A172 (cell line): ENCODE measurements at regions not wholly inside any gene's neighbourhood (a gene's known extent, or its start where the extent isn't known, plus 50 kb on each side); places are given as distances from the start of the nearest gene placed in this dataset.

Experiments
- DNase-seq: peaks from one replicate; pipeline ENCODE4 v3.0.0-alpha.2; 2015; ENCODE audit warnings: low spot score

GRCh38 chr12:127192391-127192790 is 1074.6 kb upstream of the TMEM132C start:
- no peak for DNase-seq

DNA sequence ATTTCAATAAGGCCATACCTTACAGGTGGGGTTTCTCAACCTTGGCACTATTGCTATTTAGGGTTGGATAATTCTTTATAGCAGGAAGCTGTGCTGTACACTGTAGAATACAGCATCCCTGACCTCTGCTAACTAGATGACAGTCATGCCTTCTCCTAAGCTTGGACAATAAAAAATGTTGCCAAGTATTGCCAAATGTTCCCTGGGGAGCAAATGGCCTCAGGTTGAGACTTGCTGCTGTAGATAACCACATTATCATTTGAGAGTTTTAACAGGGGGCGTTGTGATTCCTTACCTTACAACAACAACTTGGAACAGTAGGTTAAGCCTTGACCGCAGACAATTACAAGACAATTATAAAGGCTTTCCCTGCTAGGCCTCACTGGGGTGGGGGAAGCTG is 1073.6 kb upstream of the TMEM132C start:
- DNase-seq, result no peak

GRCh38 chr12:127194176-127194575 is 1072.8 kb upstream of the TMEM132C start:
- DNase-seq, result no peak

DNA sequence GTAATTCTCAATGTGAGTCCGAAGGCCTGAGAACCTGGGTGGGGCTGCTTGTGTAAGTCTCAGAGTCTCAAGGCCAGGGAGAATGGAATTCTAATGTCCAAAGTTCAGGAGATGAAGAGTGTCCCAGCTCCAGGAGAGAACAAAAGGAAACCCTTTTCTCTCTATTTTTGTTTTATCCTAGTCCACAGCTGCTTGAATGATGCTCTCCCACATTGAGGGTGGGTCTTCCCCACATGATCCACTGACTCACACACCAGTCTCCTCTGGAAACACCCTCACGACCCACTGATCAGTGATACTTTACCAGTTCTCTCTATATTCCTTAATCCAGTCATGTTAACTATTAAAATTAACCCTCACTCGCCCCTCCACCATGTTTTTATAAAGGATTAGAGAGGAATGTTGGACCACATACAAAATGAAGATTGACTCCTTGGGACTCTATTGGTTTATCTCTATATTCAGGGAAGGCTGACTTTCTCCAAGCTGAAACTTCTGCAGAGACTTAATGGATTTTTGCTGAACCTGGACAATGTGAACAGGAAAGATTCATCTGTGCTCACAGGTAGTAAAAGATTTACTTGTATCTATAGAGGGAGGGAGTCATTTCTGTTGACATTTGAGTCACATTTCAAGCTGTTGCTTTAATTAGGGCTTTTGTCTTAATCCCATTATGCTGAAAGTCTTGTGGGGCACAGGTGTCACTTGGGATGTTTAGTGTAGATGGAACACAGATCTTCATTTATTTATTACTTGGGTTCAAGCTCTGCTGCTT is 1061.0 kb upstream of the TMEM132C start:
- DNase-seq, result no peak

DNA sequence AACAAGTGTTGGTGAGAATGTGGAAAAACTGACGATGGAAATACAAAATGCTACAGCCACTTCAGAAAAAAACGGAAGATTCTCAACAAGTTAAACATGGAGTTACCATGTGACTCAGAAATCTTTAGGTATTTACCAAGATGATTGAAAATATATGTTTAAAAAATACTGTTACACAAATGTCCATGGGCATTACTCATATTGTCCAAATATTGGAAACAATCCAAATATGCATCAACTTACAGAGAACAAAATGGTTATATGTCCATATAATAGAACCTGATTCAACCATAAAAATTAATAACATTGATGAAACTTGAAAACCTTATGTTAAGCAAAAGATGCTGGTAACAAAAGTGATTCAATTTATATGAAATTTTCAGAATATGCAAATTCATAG is 1057.7 kb upstream of the TMEM132C start:
- no peak for DNase-seq

DNA sequence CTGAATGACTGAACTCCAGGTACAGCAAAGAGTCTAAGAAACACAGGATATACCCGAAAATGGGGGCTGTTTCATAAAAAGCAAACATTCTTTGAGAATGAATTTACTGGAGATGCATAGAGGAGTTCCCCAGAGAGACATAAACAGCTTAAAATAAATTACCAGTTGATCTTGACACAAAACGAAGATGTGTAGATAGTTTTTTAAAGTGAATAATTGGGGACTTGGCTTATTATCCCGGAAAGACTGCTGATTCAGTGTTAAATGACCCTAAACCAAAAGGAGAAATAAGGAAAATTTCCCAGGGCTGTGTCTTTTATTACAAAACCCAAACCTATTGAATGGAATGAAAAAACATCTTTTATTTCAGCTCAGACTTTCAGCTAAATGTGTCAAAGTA is 1052.8 kb upstream of the TMEM132C start:
- no peak for DNase-seq

DNA sequence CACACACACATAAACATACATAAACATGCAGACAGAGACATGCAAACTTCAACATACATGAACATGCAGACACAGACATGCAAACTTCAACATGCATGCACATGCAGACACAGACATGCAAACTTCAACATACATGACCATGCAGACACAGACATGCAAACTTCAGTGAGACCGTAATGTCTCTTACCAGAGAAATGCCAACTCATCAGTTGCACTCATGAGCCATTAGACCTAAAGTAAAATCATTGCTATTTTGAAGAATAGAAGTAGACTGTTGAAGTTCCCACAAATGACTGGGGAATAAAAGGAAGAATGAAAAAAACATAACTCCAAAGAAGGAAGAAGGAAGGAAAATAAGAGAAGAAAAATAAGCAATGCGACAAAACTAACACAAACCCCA is 1044.0 kb upstream of the TMEM132C start:
- DNase-seq, result no peak

DNA sequence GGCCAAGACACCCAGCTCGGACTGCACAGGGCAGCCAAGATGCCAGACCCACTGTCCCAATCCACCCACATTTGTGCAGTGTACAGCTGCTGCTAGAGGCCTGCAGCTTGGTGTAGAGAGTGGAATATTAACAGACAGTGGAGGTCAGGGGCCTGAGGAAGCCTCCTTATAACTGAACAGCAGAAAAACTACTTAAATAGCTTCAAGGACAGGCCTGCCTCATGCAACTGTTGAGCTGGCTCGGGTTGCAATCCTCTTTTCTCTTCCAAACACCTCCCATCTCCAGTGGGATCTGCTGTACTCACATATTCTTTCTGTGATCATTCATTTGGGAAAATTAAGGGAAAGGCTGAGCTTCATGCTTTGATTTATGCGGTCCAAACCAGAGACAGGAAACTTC is 1043.2 kb upstream of the TMEM132C start:
- DNase-seq, result no peak

GRCh38 chr12:127230843-127231260 is 1036.1 kb upstream of the TMEM132C start:
- DNase-seq, result peak; percentile 96

DNA sequence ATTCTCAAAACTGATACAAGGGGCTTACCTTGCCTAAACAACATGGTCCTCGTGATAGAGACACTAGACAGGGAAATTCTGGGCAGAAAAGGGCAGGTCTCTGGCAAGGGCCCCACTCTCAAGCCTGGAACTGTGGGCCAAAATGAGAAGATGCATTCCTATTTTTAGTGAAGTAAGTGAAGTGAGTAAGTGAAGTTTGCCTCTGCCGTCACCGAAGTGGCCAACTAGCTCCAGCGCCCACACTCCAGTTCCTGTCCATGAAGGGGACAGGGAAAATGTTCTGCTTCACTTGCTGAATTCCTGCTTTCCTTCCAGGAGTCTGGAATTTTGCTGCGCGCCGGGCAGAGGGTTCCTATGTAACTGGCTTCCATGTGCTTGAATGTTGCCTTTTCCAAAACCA is 1035.6 kb upstream of the TMEM132C start:
- peak; percentile 5 for DNase-seq

GRCh38 chr12:127233016-127233415 is 1034.0 kb upstream of the TMEM132C start:
- DNase-seq, result no peak

DNA sequence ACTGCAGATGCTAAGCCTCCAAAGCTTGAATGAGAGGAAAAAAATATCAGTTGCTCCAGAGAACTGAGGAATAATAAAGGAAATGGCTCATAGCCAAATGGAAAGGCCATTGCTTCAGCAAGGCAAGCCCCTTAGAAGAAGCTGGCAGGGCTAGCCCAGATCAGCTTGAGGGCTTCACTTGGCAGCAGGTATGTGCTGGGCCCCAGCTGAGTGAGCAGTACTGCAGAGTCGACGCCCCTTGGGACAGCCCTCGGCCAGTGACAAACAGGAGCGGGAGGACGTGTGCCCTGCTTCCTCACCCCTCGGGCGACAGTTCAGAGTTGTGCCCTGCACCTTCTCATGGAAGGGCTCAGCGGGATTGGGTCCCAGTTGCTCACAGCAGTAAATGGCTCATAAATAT is 1031.2 kb upstream of the TMEM132C start:
- no peak for DNase-seq

GRCh38 chr12:127236491-127236890 is 1030.5 kb upstream of the TMEM132C start:
- DNase-seq, result no peak

DNA sequence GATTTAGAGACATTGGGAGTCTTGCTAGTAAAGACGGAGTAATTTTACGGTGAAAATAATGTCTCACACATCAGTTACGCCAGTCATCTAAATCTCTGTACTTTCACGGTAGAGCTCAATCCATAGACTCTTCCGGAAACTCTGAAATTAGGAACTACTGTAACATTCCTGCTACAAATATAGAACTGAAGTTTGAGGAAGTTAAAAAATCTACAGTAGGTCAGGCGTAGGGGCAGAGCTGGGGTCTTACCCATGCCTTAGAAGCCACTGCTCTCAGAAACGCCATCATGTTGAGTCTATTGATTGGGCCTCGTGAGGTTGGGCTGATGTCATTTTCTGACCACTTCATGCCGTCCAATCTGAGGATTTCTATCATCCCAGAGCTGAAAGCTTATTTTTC is 1029.8 kb upstream of the TMEM132C start:
- no peak for DNase-seq

DNA sequence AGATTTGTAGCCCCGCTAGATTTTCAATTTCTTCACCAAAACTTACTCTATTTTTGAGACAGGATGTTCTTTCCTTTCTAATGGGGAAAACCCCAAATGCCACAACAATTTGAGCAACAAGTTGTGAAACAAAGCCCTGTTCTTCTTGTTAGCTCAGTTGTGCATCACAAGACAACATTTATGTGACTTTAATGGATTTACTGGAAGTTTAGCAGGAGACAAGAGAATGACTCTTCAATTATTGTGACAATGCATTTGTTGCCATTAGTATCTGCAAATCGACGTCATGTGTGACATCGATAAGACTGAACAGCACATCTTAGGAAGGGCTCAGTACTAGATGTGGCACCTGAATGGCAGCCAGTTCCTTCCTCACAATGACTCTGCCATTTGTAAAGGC is 1028.9 kb upstream of the TMEM132C start:
- no peak for DNase-seq

DNA sequence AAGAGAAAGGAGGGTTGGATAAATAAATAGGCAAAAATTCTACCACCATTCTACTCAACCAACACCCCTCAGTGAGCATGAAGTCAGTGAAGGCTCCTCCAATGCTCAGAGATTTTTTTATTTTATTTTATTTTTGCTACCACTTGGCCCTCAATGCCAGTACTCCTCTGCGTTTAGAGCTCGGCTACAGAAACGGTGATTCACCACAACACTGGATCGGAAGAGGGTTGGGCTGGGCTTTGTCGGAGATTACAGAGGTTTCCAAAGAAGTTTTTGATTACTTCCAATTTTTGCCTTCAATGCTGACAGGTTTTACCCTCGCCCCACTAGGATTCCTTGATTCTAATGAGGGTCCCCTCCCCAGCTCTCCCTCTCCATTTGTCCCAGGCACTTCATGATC is 1027.2 kb upstream of the TMEM132C start:
- no peak for DNase-seq

GRCh38 chr12:127240249-127240929 is 1026.6 kb upstream of the TMEM132C start:
- no peak for DNase-seq

DNA sequence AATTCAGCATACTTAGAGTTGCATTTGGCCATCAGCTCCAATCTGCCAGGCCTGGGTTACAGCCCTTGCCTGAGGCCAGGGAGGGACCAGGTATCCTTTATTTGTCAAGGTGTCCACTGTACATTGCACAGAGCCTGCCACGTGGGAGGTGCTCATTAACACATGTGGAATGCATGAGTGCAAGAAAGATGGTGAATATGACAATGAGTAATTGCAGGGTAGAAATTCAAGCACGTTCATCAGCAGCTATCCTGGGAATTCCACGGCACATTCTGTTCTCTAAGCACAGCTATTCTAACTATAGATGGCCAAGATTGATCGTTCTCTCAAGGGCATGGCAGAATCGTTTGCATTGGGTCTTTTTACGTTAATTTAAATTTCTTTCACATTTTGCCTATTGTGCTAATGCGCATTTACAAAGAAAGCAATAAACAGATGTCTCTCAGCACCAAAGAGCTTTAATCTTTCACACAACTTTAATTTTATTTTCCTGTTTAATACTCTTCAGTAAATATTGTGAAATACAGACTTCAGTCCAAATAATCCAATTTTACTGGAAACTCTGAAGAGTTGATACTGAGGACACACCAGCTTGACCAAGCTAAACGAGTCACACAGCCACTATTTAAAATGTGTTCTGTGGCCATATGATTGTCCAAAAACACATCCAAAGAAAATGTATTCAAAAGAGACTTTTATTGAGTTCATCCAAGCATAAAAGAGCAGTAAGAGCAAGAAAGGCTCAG is 1025.7 kb upstream of the TMEM132C start:
- DNase-seq, result no peak

DNA sequence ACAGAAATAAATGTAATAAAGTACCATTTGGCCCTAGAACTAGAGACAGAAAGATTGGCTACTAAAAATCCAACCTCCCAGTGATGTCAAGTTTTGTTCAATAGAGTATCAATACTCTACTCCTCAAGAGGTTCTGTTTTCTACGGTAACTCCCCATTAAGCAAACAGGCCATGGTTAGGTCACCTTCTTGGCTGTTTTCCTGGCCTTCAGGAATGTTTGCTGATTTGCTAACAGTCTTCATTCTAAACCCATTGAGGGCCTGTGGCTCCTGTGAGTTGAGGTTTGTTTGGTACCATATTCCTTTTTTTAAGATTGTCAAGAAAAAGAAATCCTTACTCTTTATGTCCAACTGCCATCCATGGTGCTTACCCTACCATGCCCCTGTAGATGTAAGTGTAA is 1022.0 kb upstream of the TMEM132C start:
- no peak for DNase-seq

DNA sequence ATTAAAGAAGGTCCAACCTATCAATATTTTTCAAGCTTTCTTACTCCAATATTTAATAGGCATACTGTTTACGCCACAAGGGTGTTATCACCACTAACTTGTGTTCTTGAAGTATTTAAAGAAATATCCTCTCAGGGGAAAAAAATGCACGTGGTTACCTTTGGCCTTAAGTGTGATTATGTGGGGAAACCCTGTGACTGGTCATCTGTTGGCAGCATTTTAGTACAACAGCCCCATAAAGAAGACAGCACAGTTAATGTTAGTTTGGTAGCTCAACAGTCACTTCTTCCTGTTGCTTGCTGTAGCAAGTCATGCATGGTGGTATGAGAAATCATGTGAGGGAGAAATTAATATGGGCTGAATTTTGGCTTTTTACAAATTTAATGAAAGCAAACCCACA is 1021.5 kb upstream of the TMEM132C start:
- DNase-seq, result peak; percentile 31

DNA sequence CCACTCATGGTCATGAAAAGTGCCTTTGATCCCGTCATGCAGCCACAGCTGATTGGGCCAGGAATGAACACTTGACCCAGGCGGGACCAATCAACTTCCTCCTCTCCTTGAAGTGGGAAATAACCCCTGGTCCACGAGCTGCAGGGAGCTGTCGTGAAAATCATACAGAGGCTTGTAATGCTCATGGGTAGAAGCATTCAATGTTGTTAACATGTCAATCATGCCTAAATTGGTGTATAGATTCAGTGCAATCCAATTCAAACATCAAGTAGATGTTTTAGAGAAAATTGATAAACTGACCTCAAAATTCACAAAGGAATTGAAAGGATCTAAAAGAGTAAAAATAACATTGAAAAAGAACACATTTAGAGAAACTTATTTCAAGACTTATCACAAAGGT is 1019.0 kb upstream of the TMEM132C start:
- DNase-seq, result no peak

DNA sequence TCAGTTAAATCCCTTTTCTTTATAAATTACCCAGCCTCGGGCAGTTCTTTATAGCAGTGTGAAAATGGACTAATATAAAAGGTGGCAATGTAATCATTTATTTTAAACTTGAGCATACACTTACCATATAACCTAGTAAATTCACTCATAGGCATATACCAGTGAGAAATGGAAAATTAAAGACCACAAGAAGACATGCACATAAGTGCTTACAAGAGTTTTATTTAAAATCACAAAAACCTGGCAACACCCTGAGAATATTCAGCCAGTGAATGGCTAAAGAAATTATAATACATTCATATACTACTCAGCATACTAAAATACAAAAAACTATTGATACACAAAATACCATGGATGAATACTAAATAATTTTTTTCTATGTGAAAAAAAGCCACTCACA is 1017.5 kb upstream of the TMEM132C start:
- no peak for DNase-seq

DNA sequence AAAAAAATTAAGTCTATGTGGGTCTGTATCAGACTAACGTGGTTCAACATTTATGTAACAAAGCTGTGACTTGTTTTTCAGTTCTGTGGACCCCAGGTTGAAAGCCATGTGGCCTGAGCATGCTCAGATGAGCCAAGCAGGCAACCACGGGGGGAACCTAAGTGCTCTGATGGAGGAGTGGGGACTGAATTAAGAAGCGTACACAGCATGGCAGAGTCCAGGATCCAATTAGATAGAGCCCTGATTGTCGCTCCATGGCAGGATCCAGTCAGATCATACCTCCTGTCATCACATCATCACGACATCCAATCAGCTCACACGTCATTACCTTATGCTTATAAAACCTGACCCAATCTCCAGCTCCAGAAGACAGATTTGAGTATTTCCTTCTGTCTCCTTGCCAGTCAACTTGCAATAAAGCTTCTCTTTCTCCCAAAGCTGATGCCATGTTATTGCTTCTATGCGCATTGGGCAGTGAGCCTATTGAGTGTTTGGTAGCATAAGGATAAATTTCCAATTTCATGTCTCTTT is 1013.1 kb upstream of the TMEM132C start:
- no peak for DNase-seq
